Breast epithelium (tissue), 4 donors: ENCODE measurements at regions not wholly inside any gene's neighbourhood (a gene's known extent, or its start where the extent isn't known, plus 50 kb on each side); places are given as distances from the start of the nearest gene placed in this dataset.

Source experiments
- DNase-seq, 2 donors: peaks; one replicate each; pipeline ENCODE4 v3.0.0-alpha.2; 2019; ENCODE audit warnings: low spot score in 2 of 2
- H3K27ac ChIP-seq, 2 donors: fragments of 200-600 bp; sonication (generic) in 1 of 2; one replicate each; pipeline ENCODE4 v1.5.1; 2016 to 2019; ENCODE audit warnings: mild to moderate bottlenecking in 1 of 2
- H3K27me3 ChIP-seq, 2 donors: fragments of 200-600 bp; sonication (generic) in 1 of 2; one replicate each; pipeline versions ENCODE4 v1.5.1 to v1.6.0; 2017 to 2019; ENCODE audit warnings: control low read depth in 1 of 2, mild to moderate bottlenecking in 1 of 2
- H3K36me3 ChIP-seq: fragments of 200-600 bp; one replicate; pipeline ENCODE4 v1.5.1; 2019
- H3K4me1 ChIP-seq, 2 donors: fragments of 200-600 bp; sonication (generic); one replicate each; pipeline ENCODE4 v1.5.1; 2016 to 2019; ENCODE audit warnings: control low read depth in 1 of 2
- H3K4me3 ChIP-seq, 3 donors: fragments of 200-600 bp; sonication (generic); 1 replicate in 2 of 3; 2 replicates in 1 of 3; pipeline ENCODE4 v1.5.1; 2016 to 2019; ENCODE audit warnings: mild to moderate bottlenecking in 3 of 3, moderate library complexity in 2 of 3
- H3K9me3 ChIP-seq, 2 donors: fragments of 200-600 bp; sonication (generic) in 1 of 2; one replicate each; pipeline ENCODE4 v1.5.1; 2016 to 2019; ENCODE audit warnings: control low read depth in 1 of 2
- CTCF ChIP-seq, 3 donors: fragments of 450-650 bp; IDR thresholded peaks; one replicate each; pipeline ENCODE4 v1.5.1; 2016 to 2017; ENCODE audit warnings: antibody characterized with exemption in 3 of 3, mild to moderate bottlenecking in 3 of 3, moderate library complexity in 3 of 3
- POLR2A ChIP-seq: fragments of 450-650 bp; IDR thresholded peaks from one replicate; pipeline ENCODE4 v1.6.1; 2016; ENCODE audit warnings: antibody characterized with exemption, mild to moderate bottlenecking, moderate library complexity
- POLR2AphosphoS5 ChIP-seq, 3 donors: sonication (generic); formaldehyde crosslinking; IDR thresholded peaks; one replicate each; pipeline ENCODE4 v1.6.1; 2017; ENCODE audit warnings: antibody characterized with exemption in 3 of 3
- intact Hi-C: fragments of 100-400 bp; cut with DNase I; formaldehyde crosslinking; loops from one replicate; pipeline ENCODE4 v1.15.1; 2023; ENCODE audit warnings: low total_unique reads

DNA sequence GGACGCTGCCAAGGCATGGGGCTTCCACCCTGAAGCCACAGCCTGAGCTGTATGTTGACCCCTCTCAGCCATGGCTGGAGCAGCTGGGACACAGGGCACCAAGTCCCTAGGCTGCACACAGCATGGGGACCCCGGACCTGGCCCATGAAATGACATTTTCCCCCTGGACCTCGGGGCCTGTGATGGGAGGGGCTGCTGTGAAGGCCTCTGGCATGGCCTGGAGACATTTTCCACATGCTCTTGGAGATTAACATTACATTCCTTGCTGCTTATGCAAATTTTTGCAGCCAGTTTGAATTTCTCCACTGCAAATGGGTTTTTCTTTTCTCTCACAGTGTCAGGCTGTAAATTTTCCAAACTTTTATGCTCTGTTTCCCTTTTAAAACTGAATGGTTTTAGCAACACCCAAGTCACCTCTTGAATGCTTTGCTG is 463.6 kb downstream of the ZWINT start:
- no peaks in the 10 kb centered on the region for H3K9me3 ChIP-seq
- no peaks in the 10 kb centered on the region for H3K4me1 ChIP-seq
- DNase-seq: no peak
- intact Hi-C loops: no loop called here
- TF ChIP-seq POLR2AphosphoS5 (IDR thresholded peaks at IDR 0.05) (no peak), CTCF (IDR thresholded peaks at IDR 0.05) (no peak), POLR2A (no peak)
- no peak overlapping the region for H3K4me3 ChIP-seq
- H3K36me3 ChIP-seq: no peaks in the 10 kb centered on the region
- H3K27me3 ChIP-seq: no peaks in the 10 kb centered on the region
- no peak overlapping the region for H3K27ac ChIP-seq

- Histone ChIP-seq H3K36me3 (no peaks in the 10 kb centered on the region), H3K4me1 (no peaks in the 10 kb centered on the region), H3K27ac (no peak overlapping the region), H3K27me3 (no peaks in the 10 kb centered on the region), H3K4me3 (no peak overlapping the region), H3K9me3 (no peaks in the 10 kb centered on the region)
- intact Hi-C loops: no loop called here
- TF ChIP-seq POLR2AphosphoS5 (IDR thresholded peaks at IDR 0.05) (no peak), CTCF (IDR thresholded peaks at IDR 0.05) (no peak), POLR2A (no peak)
- no peak for DNase-seq
Measured at GRCh38 chr10:55892276-55892675, 468.8 kb downstream of the ZWINT start.

GRCh38 chr10:55881588-55881987 is 479.5 kb downstream of the ZWINT start:
- peaks cover 0 to 8% of the 10 kb centered on the region in 2 donors for H3K9me3 ChIP-seq
- intact Hi-C loops: no loop called here

GRCh38 chr10:55873485-55873884 is 487.6 kb downstream of the ZWINT start:
- intact Hi-C loops: no loop called here

More at GRCh38 chr10:55881588-55881987, 479.5 kb downstream of the ZWINT start:
- Histone ChIP-seq H3K27me3 (no peaks in the 10 kb centered on the region), H3K36me3 (no peaks in the 10 kb centered on the region), H3K4me3 (no peak overlapping the region), H3K4me1 (no peaks in the 10 kb centered on the region), H3K27ac (no peak overlapping the region)
- no peak for DNase-seq
- TF ChIP-seq POLR2A (no peak), CTCF (IDR thresholded peaks at IDR 0.05) (no peak), POLR2AphosphoS5 (IDR thresholded peaks at IDR 0.05) (no peak)

DNA sequence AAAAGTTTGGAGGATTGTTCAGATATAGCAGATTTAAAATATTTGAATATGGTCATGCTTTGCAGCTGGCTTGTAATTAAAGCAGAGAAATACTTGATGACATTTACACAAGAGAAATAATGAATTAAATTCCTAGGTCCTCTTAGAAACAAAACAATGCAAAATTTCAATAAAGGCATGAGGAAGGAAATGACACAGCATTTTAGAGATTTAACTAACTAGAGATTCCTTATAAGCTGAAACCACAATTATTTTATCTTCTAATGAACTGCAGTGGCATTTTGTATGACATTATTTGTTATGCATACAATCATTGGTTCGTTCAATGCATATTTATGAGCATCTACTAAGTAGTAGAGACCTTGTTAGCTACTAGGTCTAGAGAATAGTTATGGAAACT is 490.9 kb downstream of the ZWINT start:
- DNase-seq: no peak
- Histone ChIP-seq H3K4me3 (no peak overlapping the region), H3K4me1 (no peaks in the 10 kb centered on the region), H3K27me3 (no peaks in the 10 kb centered on the region), H3K27ac (no peak overlapping the region), H3K36me3 (no peaks in the 10 kb centered on the region), H3K9me3 (no peaks in the 10 kb centered on the region)
- TF ChIP-seq CTCF (IDR thresholded peaks at IDR 0.05) (no peak), POLR2A (no peak), POLR2AphosphoS5 (IDR thresholded peaks at IDR 0.05) (no peak)
- intact Hi-C loops: no loop called here

More at GRCh38 chr10:55873485-55873884, 487.6 kb downstream of the ZWINT start:
- Histone ChIP-seq H3K4me3 (no peak overlapping the region), H3K9me3 (no peaks in the 10 kb centered on the region), H3K4me1 (no peaks in the 10 kb centered on the region), H3K36me3 (no peaks in the 10 kb centered on the region), H3K27me3 (no peaks in the 10 kb centered on the region), H3K27ac (no peak overlapping the region)
- DNase-seq: no peak
- TF ChIP-seq POLR2A: no peak
- no peak for TF ChIP-seq CTCF (IDR thresholded peaks at IDR 0.05)
- no peak for TF ChIP-seq POLR2AphosphoS5 (IDR thresholded peaks at IDR 0.05)
